K562 (cell line): ENCODE measurements at regions not wholly inside any gene's neighbourhood (a gene's known extent, or its start where the extent isn't known, plus 50 kb on each side); places are given as distances from the start of the nearest gene placed in this dataset.

Source experiments
- CREM ChIP-seq: IDR thresholded peaks from 2 replicates; pipeline ENCODE4 v1.6.1; 2014; ENCODE audit warnings: antibody characterized with exemption, low read depth
- ETV5 ChIP-seq: sonication (generic); formaldehyde crosslinking; IDR thresholded peaks from 2 replicates; pipeline ENCODE4 v1.4.0; 2020; ENCODE audit warnings: low read depth, mild to moderate bottlenecking, missing genetic modification reagents
- FOXA3 ChIP-seq, 2 experiments: fragments of 450-650 bp in 1 of 2; sonication (generic) in 1 of 2; formaldehyde crosslinking; IDR thresholded peaks in 1 of 2; conservative IDR thresholded peaks in 1 of 2; 2 replicates each; pipeline versions ENCODE4 v1.4.0 to v1.8.0; 2020 to 2022; ENCODE audit warnings: mild to moderate bottlenecking in 2 of 2, missing genetic modification reagents in 1 of 2
- GABPA ChIP-seq: fragments of 200-800 bp; sonication (Bioruptor generic); conservative IDR thresholded peaks from 2 replicates; pipeline ENCODE4 v1.6.1; 2016; ENCODE audit warnings: low read depth, missing genetic modification characterization, missing compliant biosample characterization
- HNRNPL ChIP-seq: fragments of 200-400 bp; formaldehyde crosslinking; IDR thresholded peaks from 2 replicates; pipeline ENCODE4 v1.6.1; 2017; ENCODE audit warnings: low read depth, mild to moderate bottlenecking, low read length
- YBX1 ChIP-seq: fragments of 450-650 bp; IDR thresholded peaks from 2 replicates; pipeline ENCODE4 v1.7.1; 2016; ENCODE audit warnings: mild to moderate bottlenecking
- ZNF263 ChIP-seq: sonication (generic); formaldehyde crosslinking; IDR thresholded peaks from 2 replicates; pipeline ENCODE4 v1.8.0; 2022; ENCODE audit warnings: mild to moderate bottlenecking, missing genetic modification reagents, borderline replicate concordance

DNA sequence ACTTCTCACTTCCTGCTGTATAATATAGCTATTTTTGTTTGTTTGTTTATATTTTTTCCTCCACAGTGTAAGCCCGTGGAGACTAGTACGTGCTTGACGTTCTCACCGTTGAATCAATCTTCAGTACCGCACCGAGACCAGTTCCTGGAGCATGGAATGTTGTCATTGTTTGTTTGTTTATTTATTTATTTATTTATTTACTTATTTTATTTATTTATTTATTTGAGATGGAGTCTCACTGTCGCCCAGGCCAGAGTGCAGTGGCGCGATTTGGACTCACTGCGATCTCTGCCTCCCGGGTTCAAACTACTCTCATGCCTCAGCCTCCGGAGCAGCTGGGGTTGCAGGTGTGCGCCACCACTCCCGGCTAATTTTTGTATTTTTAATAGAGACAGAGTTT, 506.6 kb upstream of the TMEM132C start:
- TF ChIP-seq CREM, result no peak
- no peak for TF ChIP-seq ETV5
- TF ChIP-seq YBX1, result no peak
- TF ChIP-seq HNRNPL, result no peak
- TF ChIP-seq GABPA, result no peak
- TF ChIP-seq ZNF263, result no peak
- no peak for TF ChIP-seq FOXA3 (CRISPR knock-in tag; conservative IDR thresholded peaks at IDR 0.05 in 1 of 2, IDR thresholded peaks at IDR 0.05 in 1 of 2)
